GM23248 (cell line): ENCODE measurements at regions not wholly inside any gene's neighbourhood (a gene's known extent, or its start where the extent isn't known, plus 50 kb on each side); places are given as distances from the start of the nearest gene placed in this dataset.

Experiments used
- DNase-seq: peaks from one replicate; pipeline ENCODE4 v3.0.0-alpha.2; 2015
- H2AFZ ChIP-seq: fragments of 200-600 bp; sonication (generic); 2 replicates; pipeline ENCODE4 v1.6.1; 2016; ENCODE audit warnings: antibody characterized with exemption
- H3F3A ChIP-seq: fragments of 200-600 bp; sonication (generic); 2 replicates; pipeline ENCODE4 v1.6.1; 2016; ENCODE audit warnings: mild to moderate bottlenecking, antibody characterized with exemption, mixed run types; ENCODE audit not compliant: insufficient read depth
- H3K27ac ChIP-seq: fragments of 200-600 bp; sonication (generic); 2 replicates; pipeline ENCODE4 v1.5.1; 2016; ENCODE audit warnings: mild to moderate bottlenecking
- H3K27me3 ChIP-seq: fragments of 200-600 bp; sonication (generic); replicated peaks from 2 replicates; pipeline ENCODE4 v1.6.1; 2016; ENCODE audit warnings: mild to moderate bottlenecking; ENCODE audit not compliant: insufficient read depth
- H3K36me3 ChIP-seq: fragments of 200-600 bp; sonication (generic); 2 replicates; pipeline ENCODE4 v1.6.1; 2016; ENCODE audit warnings: low read depth, mild to moderate bottlenecking
- H3K4me1 ChIP-seq: fragments of 200-600 bp; sonication (generic); 2 replicates; pipeline ENCODE4 v1.6.1; 2016; ENCODE audit warnings: mild to moderate bottlenecking; ENCODE audit not compliant: insufficient read depth
- H3K4me2 ChIP-seq: fragments of 200-600 bp; sonication (generic); one replicate; pipeline ENCODE4 v1.6.1; 2016; ENCODE audit warnings: mild to moderate bottlenecking; ENCODE audit not compliant: unreplicated experiment
- H3K4me3 ChIP-seq: fragments of 200-600 bp; sonication (generic); 2 replicates; pipeline ENCODE4 v1.5.1; 2016; ENCODE audit warnings: mild to moderate bottlenecking
- H3K79me2 ChIP-seq: fragments of 200-600 bp; sonication (generic); 2 replicates; pipeline ENCODE4 v1.6.1; 2016; ENCODE audit warnings: mild to moderate bottlenecking; ENCODE audit not compliant: insufficient read depth
- H3K9ac ChIP-seq: fragments of 200-600 bp; sonication (generic); 2 replicates; pipeline ENCODE4 v1.6.1; 2016; ENCODE audit warnings: mild to moderate bottlenecking
- H3K9me2 ChIP-seq: fragments of 200-600 bp; sonication (generic); 2 replicates; pipeline ENCODE4 v1.6.1; 2016; ENCODE audit warnings: mixed run types, mild to moderate bottlenecking, moderate library complexity; ENCODE audit not compliant: insufficient read depth
- H3K9me3 ChIP-seq: fragments of 200-600 bp; sonication (generic); one replicate; pipeline ENCODE4 v1.6.1; 2017; ENCODE audit warnings: low read depth
- H4K20me1 ChIP-seq: fragments of 200-600 bp; sonication (generic); 2 replicates; pipeline ENCODE4 v1.6.0; 2016; ENCODE audit not compliant: insufficient read depth
- EZH2 ChIP-seq: fragments of 200-600 bp; sonication (generic); IDR thresholded peaks from 2 replicates; pipeline ENCODE4 v1.6.1; 2018; ENCODE audit warnings: antibody characterized with exemption, mild to moderate bottlenecking; ENCODE audit not compliant: insufficient read depth, poor library complexity, severe bottlenecking
- EZH2phosphoT487 ChIP-seq: fragments of 200-600 bp; sonication (generic); IDR thresholded peaks from 2 replicates; pipeline ENCODE4 v1.6.1; 2018; ENCODE audit warnings: antibody characterized with exemption, moderate library complexity, mild to moderate bottlenecking, low read depth; ENCODE audit not compliant: insufficient read depth
- WGBS, 2 experiments: methylation state at CpG; one replicate each; pipeline ENCODE4 v1.1.6; 2015 to 2017; ENCODE audit warnings: low lambda C conversion rate in 2 of 2, low coverage in 1 of 2; ENCODE audit errors: missing lambda C conversion rate in 2 of 2; 5-methylcytosine and 5-hydroxymethylcytosine counted together
- in situ Hi-C: fragments of 300-500 bp; cut with MboI; formaldehyde crosslinking; loops from 2 replicates; pipeline ENCODE4 v1.15.0; 2020

- no peaks in the 10 kb centered on the region for H3K27me3 ChIP-seq
- H2AFZ ChIP-seq, result no peak overlapping the region
- H3K9me3 ChIP-seq, result no peaks in the 10 kb centered on the region
- no peak overlapping the region for H3K9ac ChIP-seq
- H3K36me3 ChIP-seq, result no peaks in the 10 kb centered on the region
- DNase-seq, result no peak
- TF ChIP-seq EZH2 (no peak), EZH2phosphoT487 (no peak)
- no peaks in the 10 kb centered on the region for H3K79me2 ChIP-seq
- WGBS, 2 experiments, result 0% methylated on average over 1 of the region's 1 CpG
- H3K27ac ChIP-seq, result no peak overlapping the region
- no peaks in the 10 kb centered on the region for H4K20me1 ChIP-seq
- no peaks in the 10 kb centered on the region for H3K4me1 ChIP-seq
- in situ Hi-C loops, result no loop called here
- H3K4me2 ChIP-seq, result no peak overlapping the region
- H3F3A ChIP-seq, result no peaks in the 10 kb centered on the region
- no peak overlapping the region for H3K4me3 ChIP-seq
- no peaks in the 10 kb centered on the region for H3K9me2 ChIP-seq
Observed at GRCh38 chr9:30812821-30813220, 1571.6 kb upstream of the ACO1 start.

GRCh38 chr9:30815585-30815984, 1568.9 kb upstream of the ACO1 start:
- Histone ChIP-seq H3K9ac (no peak overlapping the region), H3K9me3 (no peaks in the 10 kb centered on the region), H3K9me2 (no peaks in the 10 kb centered on the region), H3F3A (no peaks in the 10 kb centered on the region), H3K4me1 (no peaks in the 10 kb centered on the region), H3K36me3 (no peaks in the 10 kb centered on the region), H3K79me2 (no peaks in the 10 kb centered on the region), H3K27ac (no peak overlapping the region), H3K4me2 (no peak overlapping the region), H2AFZ (no peak overlapping the region), H3K27me3 (no peaks in the 10 kb centered on the region), H4K20me1 (no peaks in the 10 kb centered on the region), H3K4me3 (no peak overlapping the region)
- WGBS, 2 experiments, result 9% methylated on average over 2 of the region's 2 CpGs
- in situ Hi-C loops, result no loop called here
- TF ChIP-seq EZH2 (no peak), EZH2phosphoT487 (no peak)
- no peak for DNase-seq

- WGBS, 2 experiments, result 10 to 14% methylated on average over 1 of the region's 1 CpG
- in situ Hi-C loops, result no loop called here
- no peaks in the 10 kb centered on the region for H3K4me1 ChIP-seq
- H3K36me3 ChIP-seq, result no peaks in the 10 kb centered on the region
- H3K9me2 ChIP-seq, result no peaks in the 10 kb centered on the region
- H3K27ac ChIP-seq, result no peak overlapping the region
- H4K20me1 ChIP-seq, result no peaks in the 10 kb centered on the region
- H3K9ac ChIP-seq, result no peak overlapping the region
- H3K79me2 ChIP-seq, result no peaks in the 10 kb centered on the region
- H3K9me3 ChIP-seq, result no peaks in the 10 kb centered on the region
- no peak overlapping the region for H3K4me2 ChIP-seq
- no peak for TF ChIP-seq EZH2
- no peak for TF ChIP-seq EZH2phosphoT487
- H2AFZ ChIP-seq, result no peak overlapping the region
- no peaks in the 10 kb centered on the region for H3K27me3 ChIP-seq
- no peak for DNase-seq
- no peaks in the 10 kb centered on the region for H3F3A ChIP-seq
- no peak overlapping the region for H3K4me3 ChIP-seq
Observed at GRCh38 chr9:30845136-30845535, 1539.3 kb upstream of the ACO1 start.

GRCh38 chr9:30846651-30847050, 1537.8 kb upstream of the ACO1 start:
- no peak overlapping the region for H2AFZ ChIP-seq
- H4K20me1 ChIP-seq, result no peaks in the 10 kb centered on the region
- no peaks in the 10 kb centered on the region for H3K9me3 ChIP-seq
- H3K4me3 ChIP-seq, result no peak overlapping the region
- H3K36me3 ChIP-seq, result no peaks in the 10 kb centered on the region
- no peaks in the 10 kb centered on the region for H3K79me2 ChIP-seq
- no peaks in the 10 kb centered on the region for H3K4me1 ChIP-seq
- no peak for DNase-seq
- no peak overlapping the region for H3K4me2 ChIP-seq
- no peaks in the 10 kb centered on the region for H3F3A ChIP-seq
- H3K27me3 ChIP-seq, result no peaks in the 10 kb centered on the region
- no peak overlapping the region for H3K9ac ChIP-seq
- no peak overlapping the region for H3K27ac ChIP-seq
- 5 to 11% methylated on average over 3 of the region's 3 CpGs for WGBS, 2 experiments
- no peak for TF ChIP-seq EZH2phosphoT487
- TF ChIP-seq EZH2, result no peak
- in situ Hi-C loops, result no loop called here
- no peaks in the 10 kb centered on the region for H3K9me2 ChIP-seq

GRCh38 chr9:30851600-30851999, 1532.8 kb upstream of the ACO1 start:
- Histone ChIP-seq H3K79me2 (no peaks in the 10 kb centered on the region), H3K9me2 (no peaks in the 10 kb centered on the region), H3K4me1 (no peaks in the 10 kb centered on the region), H3K4me2 (no peak overlapping the region), H3K27ac (no peak overlapping the region), H3K27me3 (no peaks in the 10 kb centered on the region), H3K9me3 (no peaks in the 10 kb centered on the region), H3K9ac (no peak overlapping the region), H4K20me1 (no peaks in the 10 kb centered on the region), H3K4me3 (no peak overlapping the region), H3K36me3 (no peaks in the 10 kb centered on the region), H3F3A (no peaks in the 10 kb centered on the region), H2AFZ (no peak overlapping the region)
- in situ Hi-C loops, result no loop called here
- no peak for DNase-seq
- TF ChIP-seq EZH2 (no peak), EZH2phosphoT487 (no peak)
